Stimulated activated CD4-positive, alpha-beta T cell treated with anti-CD3 and anti-CD28 coated beads, Interleukin-12 subunit alpha, Interleukin-12 subunit beta, amount 100 ng/mL, for 48 hours (primary cell): ENCODE measurements at regions not wholly inside any gene's neighbourhood (a gene's known extent, or its start where the extent isn't known, plus 50 kb on each side); places are given as distances from the start of the nearest gene placed in this dataset.
"Not testable (repeated sequence)": the region's sequence is repeated elsewhere in the genome, so short reads cannot be mapped to it uniquely, and the experiment has no call there.

Source experiments
- DNase-seq, 3 donors: peaks; one replicate each; pipeline ENCODE4 v3.0.0-alpha.2; 2020; ENCODE audit warnings: low read depth in 2 of 3, low spot score in 1 of 3

- DNase-seq: not testable (repeated sequence)
These were observed 308.2 kb downstream of the SPATA31A1 start for GRCh38 chr9:39663713-39664112.

GRCh38 chr9:39665020-39665419, 309.6 kb downstream of the SPATA31A1 start:
- not testable (repeated sequence) for DNase-seq

- not testable (repeated sequence) for DNase-seq
These were observed 319.2 kb downstream of the SPATA31A1 start for GRCh38 chr9:39674437-39675210.

GRCh38 chr9:39675211-39675553, 319.7 kb downstream of the SPATA31A1 start:
- not testable (repeated sequence) for DNase-seq

GRCh38 chr9:39678534-39679263, 323.2 kb downstream of the SPATA31A1 start:
- DNase-seq: not testable (repeated sequence)

GRCh38 chr9:39680694-39681401, 325.4 kb downstream of the SPATA31A1 start:
- DNase-seq: not testable (repeated sequence)

- not testable (repeated sequence) for DNase-seq
These were observed 373.4 kb downstream of the SPATA31A1 start for GRCh38 chr9:39728862-39729261.

GRCh38 chr9:39744898-39745297, 389.4 kb downstream of the SPATA31A1 start:
- DNase-seq: not testable (repeated sequence)

GRCh38 chr9:39775570-39775969, 420.1 kb downstream of the SPATA31A1 start:
- not testable (repeated sequence) for DNase-seq

GRCh38 chr9:39791356-39791755, 435.9 kb downstream of the SPATA31A1 start:
- DNase-seq: peak in 1 of 3 donors; percentile 0

GRCh38 chr9:39797935-39798334, 442.5 kb downstream of the SPATA31A1 start:
- DNase-seq: not testable (repeated sequence)

GRCh38 chr9:39799252-39799651, 443.8 kb downstream of the SPATA31A1 start:
- DNase-seq: not testable (repeated sequence)

GRCh38 chr9:39802561-39802960, 447.1 kb downstream of the SPATA31A1 start:
- DNase-seq: not testable (repeated sequence)

- peak; percentile 12 to 24 (median 21) for DNase-seq
These were observed 454.1 kb downstream of the SPATA31A1 start for GRCh38 chr9:39809401-39810226.

- DNase-seq: not testable (repeated sequence)
These were observed 454.9 kb downstream of the SPATA31A1 start for GRCh38 chr9:39810401-39810800.

GRCh38 chr9:39811615-39812014, 456.1 kb downstream of the SPATA31A1 start:
- not testable (repeated sequence) for DNase-seq

- DNase-seq: not testable (repeated sequence)
These were observed 473.0 kb downstream of the SPATA31A1 start for GRCh38 chr9:39828457-39828856.
